B cell (primary cell): ENCODE measurements at regions not wholly inside any gene's neighbourhood (a gene's known extent, or its start where the extent isn't known, plus 50 kb on each side); places are given as distances from the start of the nearest gene placed in this dataset.

ENCODE experiments used
- ATAC-seq: fragments of 200-7000 bp; cut with Tn5 transposase; one replicate; pipeline ENCODE4 v1.10.0; 2021; ENCODE audit warnings: low read depth, mild to moderate bottlenecking, moderate number of reproducible peaks, moderate library complexity
- CTCF ChIA-PET: fragments of 350-600 bp; sonication (Branson Sonifier 250); formaldehyde crosslinking; loops from one replicate; lab custom pipeline; 2021; ENCODE audit warnings: antibody characterized with exemption, inconsistent platforms; lab: Charles Lee
- POLR2A ChIA-PET: fragments of 350-600 bp; sonication (Branson Sonifier 250); formaldehyde crosslinking; loops from one replicate; lab custom pipeline; 2021; ENCODE audit warnings: antibody characterized with exemption; lab: Charles Lee
- DNase-seq: peaks from one replicate; pipeline ENCODE4 v3.0.0; 2013
- H2AFZ ChIP-seq: 2 replicates; pipeline ENCODE4 v1.6.1; 2012; ENCODE audit warnings: mild to moderate bottlenecking, low read depth, low read length; ENCODE audit not compliant: insufficient read depth, poor library complexity, severe bottlenecking
- H3K27ac ChIP-seq, 2 donors: 1 replicate in 1 of 2; 2 replicates in 1 of 2; pipeline ENCODE4 v1.5.1; 2012 to 2013; ENCODE audit warnings: low read length in 2 of 2, mild to moderate bottlenecking in 2 of 2, moderate library complexity in 1 of 2
- H3K27me3 ChIP-seq, 4 experiments: fragments of 200-600 bp in 1 of 4; sonication (generic) in 1 of 4; replicated peaks in 1 of 4; 1 replicate in 2 of 4; 2 replicates in 2 of 4; pipeline versions ENCODE4 v1.6.1 to v1.7.0; 2013 to 2016; ENCODE audit warnings: low read length in 3 of 4, mild to moderate bottlenecking in 2 of 4, mixed read lengths in 1 of 4, moderate library complexity in 1 of 4; ENCODE audit not compliant: insufficient read depth in 4 of 4, control insufficient read depth in 3 of 4; ENCODE audit errors: control extremely low read depth in 1 of 4
- H3K36me3 ChIP-seq, 2 experiments: replicated peaks in 1 of 2; 1 replicate in 1 of 2; 2 replicates in 1 of 2; pipeline versions ENCODE4 v1.6.1 to v1.7.1; 2013; ENCODE audit warnings: low read length in 1 of 2; ENCODE audit not compliant: insufficient read depth in 2 of 2, control insufficient read depth in 1 of 2; ENCODE audit errors: control extremely low read depth in 1 of 2, extremely low read depth in 1 of 2
- H3K4me1 ChIP-seq, 2 donors: fragments of 200-600 bp in 1 of 2; sonication (generic) in 1 of 2; 1 replicate in 1 of 2; 2 replicates in 1 of 2; pipeline versions ENCODE4 v1.5.1 to v1.6.1; 2013 to 2017; ENCODE audit warnings: low read length in 2 of 2; ENCODE audit not compliant: control insufficient read depth in 2 of 2, insufficient read depth in 2 of 2
- H3K4me2 ChIP-seq: replicated peaks from 2 replicates; pipeline ENCODE3; 2012; ENCODE audit warnings: mild to moderate bottlenecking, low read depth, low read length; ENCODE audit not compliant: poor library complexity, severe bottlenecking
- H3K4me3 ChIP-seq, 5 experiments: fragments of 200-600 bp in 1 of 5; sonication (generic) in 1 of 5; 1 replicate in 3 of 5; 2 replicates in 2 of 5; pipeline versions ENCODE4 v1.5.1 to v1.7.0; 2011 to 2016; ENCODE audit warnings: low read length in 4 of 5, mild to moderate bottlenecking in 4 of 5, low read depth in 2 of 5, control low read depth in 1 of 5, moderate library complexity in 1 of 5; ENCODE audit not compliant: insufficient read depth in 1 of 5; ENCODE audit errors: control extremely low read depth in 1 of 5, extremely low read depth in 1 of 5
- H3K79me2 ChIP-seq: fragments of 200-600 bp; sonication (generic); one replicate; pipeline ENCODE4 v1.6.0; 2016; ENCODE audit warnings: low read length; ENCODE audit not compliant: control insufficient read depth, insufficient read depth
- H3K9ac ChIP-seq: fragments of 200-600 bp; sonication (generic); 2 replicates; pipeline ENCODE4 v1.6.1; 2017; ENCODE audit warnings: mild to moderate bottlenecking, low read length, moderate library complexity
- H3K9me3 ChIP-seq, 3 donors: one replicate each; pipeline versions ENCODE4 v1.6.1 to v1.7.1; 2013; ENCODE audit warnings: low read length in 2 of 3; ENCODE audit not compliant: control insufficient read depth in 2 of 3, insufficient read depth in 1 of 3; ENCODE audit errors: control extremely low read depth in 1 of 3
- H4K20me1 ChIP-seq: 2 replicates; pipeline ENCODE4 v1.6.0; 2012; ENCODE audit warnings: mild to moderate bottlenecking, low read length; ENCODE audit not compliant: insufficient read depth, control insufficient read depth, poor library complexity, severe bottlenecking
- H3K27ac Mint-ChIP-seq: one replicate; pipeline ENCODE4 v1.8.0; 2021; ENCODE audit warnings: mixed read lengths
- H3K27me3 Mint-ChIP-seq: one replicate; pipeline ENCODE4 v1.8.0; 2021; ENCODE audit warnings: mixed read lengths
- H3K4me1 Mint-ChIP-seq: one replicate; pipeline ENCODE4 v1.8.0; 2021; ENCODE audit warnings: mixed read lengths
- H3K4me3 Mint-ChIP-seq: one replicate; pipeline ENCODE4 v1.8.0; 2021; ENCODE audit warnings: mixed read lengths
- H3K9me3 Mint-ChIP-seq: one replicate; pipeline ENCODE4 v1.8.0; 2022; ENCODE audit warnings: mixed read lengths; ENCODE audit not compliant: insufficient read depth
- CTCF ChIP-seq: fragments of 200-600 bp; IDR thresholded peaks from one replicate; pipeline ENCODE4 v1.8.0; 2022; ENCODE audit warnings: antibody characterized with exemption, mild to moderate bottlenecking
- EZH2 ChIP-seq: IDR thresholded peaks from 2 replicates; pipeline ENCODE4 v1.6.1; 2012; ENCODE audit warnings: borderline replicate concordance, low read depth, mild to moderate bottlenecking, moderate library complexity, low read length; ENCODE audit not compliant: insufficient read depth, poor library complexity, severe bottlenecking
- WGBS: methylation state at CpG from one replicate; pipeline ENCODE4 v1.1.5; 2013; ENCODE audit warnings: missing lambda C conversion rate; ENCODE audit not compliant: insufficient coverage; 5-methylcytosine and 5-hydroxymethylcytosine counted together
- intact Hi-C: fragments of 100-400 bp; cut with micrococcal nuclease; formaldehyde crosslinking; loops from one replicate; pipeline ENCODE4 v1.10.0; 2022

DNA sequence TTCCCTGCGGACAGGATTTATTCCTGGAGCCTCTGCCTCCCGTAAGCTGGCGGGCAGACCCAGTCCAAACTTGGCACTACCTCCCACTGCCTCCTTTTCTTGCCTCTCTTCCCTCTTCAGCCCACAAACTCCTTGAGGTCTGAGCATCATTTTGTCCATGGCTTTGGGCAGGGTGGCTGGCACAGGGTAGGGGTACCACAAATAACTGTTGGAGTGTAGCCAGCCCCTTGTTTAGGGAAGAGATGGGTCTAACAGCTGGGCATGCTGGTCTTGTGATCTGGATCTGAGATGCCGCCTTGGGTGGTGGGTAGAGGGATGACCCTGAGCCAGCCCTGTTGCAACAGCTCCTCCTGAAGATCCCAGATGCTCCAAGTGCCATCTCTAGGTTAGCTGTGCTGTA, 71.4 kb upstream of the CLDN14 start:
- H3K27ac ChIP-seq: no peak overlapping the region
- H3K36me3 ChIP-seq: no peaks in the 10 kb centered on the region
- H3K4me1 ChIP-seq: no peaks in the 10 kb centered on the region
- 100% methylated on average over 3 of the region's 4 CpGs for WGBS
- ATAC-seq (no peak), DNase-seq (no peak)
- H3K4me2 ChIP-seq: no peak overlapping the region
- H2AFZ ChIP-seq: no peak overlapping the region
- H3K27me3 ChIP-seq: no peaks in the 10 kb centered on the region
- H3K9me3 ChIP-seq: no peaks in the 10 kb centered on the region
- H3K79me2 ChIP-seq: no peaks in the 10 kb centered on the region
- intact Hi-C loops: no loop called here
- TF ChIP-seq EZH2 (no peak), CTCF (no peak)
- no peak overlapping the region for H3K4me3 Mint-ChIP-seq
- no peak overlapping the region for H3K4me3 ChIP-seq
- CTCF ChIA-PET: no interaction called here
- H3K4me1 Mint-ChIP-seq: no peaks in the 10 kb centered on the region
- no peak overlapping the region for H3K27ac Mint-ChIP-seq
- peaks cover 9% of the 10 kb centered on the region for H3K27me3 Mint-ChIP-seq
- H4K20me1 ChIP-seq: no peaks in the 10 kb centered on the region
- H3K9me3 Mint-ChIP-seq: no peaks in the 10 kb centered on the region
- POLR2A ChIA-PET: no interaction called here
- no peak overlapping the region for H3K9ac ChIP-seq

DNA sequence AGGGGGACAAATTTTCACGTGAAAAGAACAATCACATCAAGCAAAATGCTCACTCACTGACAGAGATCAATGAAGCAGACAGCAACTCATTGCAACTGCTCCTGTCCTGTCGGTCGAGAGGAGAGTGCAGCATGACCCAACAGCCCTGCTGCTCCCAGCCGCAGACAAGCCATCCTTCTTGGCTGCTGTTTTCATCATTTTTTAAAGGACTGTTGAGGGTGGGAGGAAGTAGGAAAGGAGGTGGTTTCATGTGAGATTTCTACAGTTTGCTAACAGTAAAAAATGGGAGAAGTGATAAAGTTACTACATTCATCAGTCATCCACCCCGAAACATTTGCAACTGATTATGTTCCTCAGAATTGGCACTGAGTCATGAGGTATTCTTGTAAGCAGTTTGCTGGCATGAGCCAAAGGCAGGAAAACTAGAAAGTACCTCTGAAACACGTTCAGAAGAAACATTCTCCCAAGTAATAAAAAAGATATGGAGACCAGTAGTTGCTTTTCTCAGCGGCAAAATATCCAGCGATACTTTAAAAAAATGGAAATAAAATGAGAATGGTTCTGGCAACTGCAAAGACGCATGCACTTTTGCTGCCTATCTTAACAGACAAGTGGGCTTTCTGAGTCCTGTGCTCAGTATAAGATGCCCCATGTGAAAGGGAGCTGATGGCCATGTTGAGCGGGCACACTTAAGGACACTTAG, 72.0 kb upstream of the CLDN14 start:
- intact Hi-C loops: no loop called here
- H3K27ac ChIP-seq: no peak overlapping the region
- H3K27ac Mint-ChIP-seq: no peak overlapping the region
- H3K9me3 ChIP-seq: peaks cover 0 to under 1% (median 0%) of the 10 kb centered on the region in 3 donors
- TF ChIP-seq CTCF (no peak), EZH2 (no peak)
- no peak overlapping the region for H2AFZ ChIP-seq
- DNase-seq: no peak
- H4K20me1 ChIP-seq: no peaks in the 10 kb centered on the region
- H3K4me2 ChIP-seq: no peak overlapping the region
- no peak overlapping the region for H3K9ac ChIP-seq
- H3K27me3 Mint-ChIP-seq: peaks cover 11% of the 10 kb centered on the region
- POLR2A ChIA-PET: no interaction called here
- no peak for ATAC-seq
- H3K79me2 ChIP-seq: no peaks in the 10 kb centered on the region
- no peak overlapping the region for H3K4me3 ChIP-seq
- CTCF ChIA-PET: no interaction called here
- no peaks in the 10 kb centered on the region for H3K4me1 Mint-ChIP-seq
- WGBS: 63% methylated on average over 6 of the region's 10 CpGs
- no peaks in the 10 kb centered on the region for H3K4me1 ChIP-seq
- H3K9me3 Mint-ChIP-seq: peaks cover 5% of the 10 kb centered on the region
- H3K4me3 Mint-ChIP-seq: no peak overlapping the region
- H3K27me3 ChIP-seq: no peaks in the 10 kb centered on the region
- no peaks in the 10 kb centered on the region for H3K36me3 ChIP-seq
